Type B pancreatic cell (in vitro differentiated cells): ENCODE measurements at regions not wholly inside any gene's neighbourhood (a gene's known extent, or its start where the extent isn't known, plus 50 kb on each side); places are given as distances from the start of the nearest gene placed in this dataset.

Experiments used
- DNase-seq: peaks from one replicate; pipeline ENCODE4 v3.0.0; 2021; ENCODE audit warnings: mixed read lengths; ENCODE audit not compliant: unreplicated experiment; ENCODE audit errors: extremely low spot score
- H3K27ac Mint-ChIP-seq: 2 replicates; pipeline ENCODE4 v1.8.0; 2021; ENCODE audit warnings: mild to moderate bottlenecking, mixed read lengths
- H3K27me3 Mint-ChIP-seq: 2 replicates; pipeline ENCODE4 v1.8.0; 2021; ENCODE audit warnings: mixed read lengths
- H3K36me3 Mint-ChIP-seq: 2 replicates; pipeline ENCODE4 v1.8.0; 2021; ENCODE audit warnings: mixed read lengths
- H3K4me1 Mint-ChIP-seq: one replicate; pipeline ENCODE4 v1.8.0; 2021; ENCODE audit warnings: mixed read lengths; ENCODE audit not compliant: unreplicated experiment
- H3K4me3 Mint-ChIP-seq: 2 replicates; pipeline ENCODE4 v1.8.0; 2021; ENCODE audit warnings: mild to moderate bottlenecking, mixed read lengths
- H3K9me3 Mint-ChIP-seq: 2 replicates; pipeline ENCODE4 v1.8.0; 2021; ENCODE audit warnings: mixed read lengths
- CTCF ChIP-seq: fragments of 200-600 bp; sonication (generic); conservative IDR thresholded peaks from 2 replicates; pipeline ENCODE4 v1.5.0; 2021; ENCODE audit warnings: antibody characterized with exemption, mild to moderate bottlenecking

GRCh38 chr2:861655-862354, 88.8 kb upstream of the SNTG2 start:
- H3K4me1 Mint-ChIP-seq = peaks cover 30% of the 10 kb centered on the region
- no peaks in the 10 kb centered on the region for H3K9me3 Mint-ChIP-seq
- no peak overlapping the region for H3K4me3 Mint-ChIP-seq
- TF ChIP-seq CTCF = no peak
- H3K27ac Mint-ChIP-seq = no peak overlapping the region
- H3K36me3 Mint-ChIP-seq = no peaks in the 10 kb centered on the region
- peaks cover 15% of the 10 kb centered on the region for H3K27me3 Mint-ChIP-seq
- DNase-seq = no peak

- peak; percentile 17 for TF ChIP-seq CTCF
- DNase-seq = no peak
- Mint-ChIP-seq H3K27me3 (peaks cover 15% of the 10 kb centered on the region), H3K36me3 (no peaks in the 10 kb centered on the region), H3K9me3 (no peaks in the 10 kb centered on the region), H3K27ac (no peak overlapping the region), H3K4me3 (no peak overlapping the region), H3K4me1 (peaks cover 22% of the 10 kb centered on the region)
Measured at GRCh38 chr2:860259-860855, 90.3 kb upstream of the SNTG2 start.

GRCh38 chr2:858646-859045, 92.0 kb upstream of the SNTG2 start:
- TF ChIP-seq CTCF = no peak
- Mint-ChIP-seq H3K4me1 (peaks cover 20% of the 10 kb centered on the region), H3K36me3 (no peaks in the 10 kb centered on the region), H3K4me3 (no peak overlapping the region), H3K27ac (no peak overlapping the region), H3K27me3 (peaks cover 21% of the 10 kb centered on the region), H3K9me3 (no peaks in the 10 kb centered on the region)
- DNase-seq = no peak

GRCh38 chr2:857937-858336, 92.7 kb upstream of the SNTG2 start:
- Mint-ChIP-seq H3K27ac (no peak overlapping the region), H3K9me3 (no peaks in the 10 kb centered on the region)

GRCh38 chr2:857081-857480, 93.6 kb upstream of the SNTG2 start:
- no peak for DNase-seq
- H3K4me3 Mint-ChIP-seq = no peak overlapping the region
- TF ChIP-seq CTCF = no peak
- H3K27ac Mint-ChIP-seq = no peak overlapping the region
- no peaks in the 10 kb centered on the region for H3K9me3 Mint-ChIP-seq
- no peaks in the 10 kb centered on the region for H3K36me3 Mint-ChIP-seq
- peaks cover 10% of the 10 kb centered on the region for H3K27me3 Mint-ChIP-seq
- peaks cover 19% of the 10 kb centered on the region for H3K4me1 Mint-ChIP-seq

More at GRCh38 chr2:857937-858336, 92.7 kb upstream of the SNTG2 start:
- Mint-ChIP-seq H3K4me3 (no peak overlapping the region), H3K27me3 (peaks cover 16% of the 10 kb centered on the region), H3K36me3 (no peaks in the 10 kb centered on the region), H3K4me1 (peaks cover 20% of the 10 kb centered on the region)
- TF ChIP-seq CTCF = no peak
- DNase-seq = no peak
